OCI-LY1 (cell line): ENCODE measurements at regions not wholly inside any gene's neighbourhood (a gene's known extent, or its start where the extent isn't known, plus 50 kb on each side); places are given as distances from the start of the nearest gene placed in this dataset.

Source experiments
- H2AFZ ChIP-seq: fragments of 200-600 bp; sonication (generic), shearing (Covaris generic); 2 replicates; pipeline ENCODE4 v1.6.0; 2014; ENCODE audit warnings: antibody characterized with exemption, mild to moderate bottlenecking, low read length
- H3F3A ChIP-seq: fragments of 200-600 bp; sonication (generic), shearing (Covaris generic); 2 replicates; pipeline ENCODE4 v1.6.0; 2014; ENCODE audit warnings: mild to moderate bottlenecking, antibody characterized with exemption, low read length, moderate library complexity; ENCODE audit not compliant: insufficient read depth
- H3K27ac ChIP-seq: fragments of 200-600 bp; sonication (generic); 2 replicates; pipeline ENCODE4 v1.5.1; 2014; ENCODE audit warnings: low read length, mixed run types, mild to moderate bottlenecking, low read depth; ENCODE audit not compliant: poor library complexity, severe bottlenecking
- H3K27me3 ChIP-seq: fragments of 200-600 bp; sonication (generic); 2 replicates; pipeline ENCODE4 v1.6.0; 2014; ENCODE audit warnings: antibody characterized with exemption, mild to moderate bottlenecking, low read length, moderate library complexity; ENCODE audit not compliant: insufficient read depth
- H3K36me3 ChIP-seq: fragments of 200-600 bp; sonication (generic); 2 replicates; pipeline ENCODE4 v1.6.1; 2014; ENCODE audit warnings: mild to moderate bottlenecking, antibody characterized with exemption, low read length, moderate library complexity, mixed read lengths; ENCODE audit not compliant: insufficient read depth
- H3K4me1 ChIP-seq: fragments of 200-600 bp; sonication (generic); 2 replicates; pipeline ENCODE4 v1.5.1; 2014; ENCODE audit warnings: mild to moderate bottlenecking, low read length, moderate library complexity; ENCODE audit not compliant: insufficient read depth, severe bottlenecking
- H3K4me2 ChIP-seq: fragments of 200-600 bp; sonication (generic), shearing (Covaris generic); 2 replicates; pipeline ENCODE4 v1.6.1; 2014; ENCODE audit warnings: low read length
- H3K4me3 ChIP-seq: fragments of 200-600 bp; sonication (generic); 2 replicates; pipeline ENCODE4 v1.5.1; 2014; ENCODE audit warnings: low read length, low read depth, mild to moderate bottlenecking, mixed read lengths; ENCODE audit not compliant: poor library complexity, severe bottlenecking
- H3K79me2 ChIP-seq: fragments of 200-600 bp; shearing (Covaris generic); 2 replicates; pipeline ENCODE4 v1.6.1; 2016; ENCODE audit warnings: mixed run types, low read length, mixed read lengths; ENCODE audit not compliant: insufficient read depth
- H3K9ac ChIP-seq: fragments of 200-600 bp; sonication (generic), shearing (Covaris generic); 2 replicates; pipeline ENCODE4 v1.6.1; 2014; ENCODE audit warnings: mild to moderate bottlenecking, low read length, mixed read lengths
- H3K9me2 ChIP-seq: fragments of 200-600 bp; sonication (generic), shearing (Covaris generic); 2 replicates; pipeline ENCODE4 v1.6.1; 2014; ENCODE audit warnings: low read depth, mild to moderate bottlenecking, low read length, mixed read lengths
- H3K9me3 ChIP-seq: fragments of 200-600 bp; shearing (Covaris generic); 2 replicates; pipeline ENCODE4 v1.6.1; 2014; ENCODE audit warnings: low read length, mixed read lengths
- H4K20me1 ChIP-seq: fragments of 200-600 bp; sonication (generic), shearing (Covaris generic); 2 replicates; pipeline ENCODE4 v1.6.0; 2016; ENCODE audit warnings: mild to moderate bottlenecking, low read length; ENCODE audit not compliant: insufficient read depth
- EZH2 ChIP-seq: fragments of 200-600 bp; sonication (generic), shearing (Covaris generic); IDR thresholded peaks from 2 replicates; pipeline ENCODE4 v1.8.0; 2017; ENCODE audit warnings: borderline replicate concordance, mixed run types, mild to moderate bottlenecking, antibody characterized with exemption, low read length, moderate library complexity, mixed read lengths
- TF ChIP-seq, protein P1 (sequence below): fragments of 200-600 bp; sonication (generic), shearing (Covaris generic); IDR thresholded peaks from 2 replicates; pipeline ENCODE4 v1.5.1; 2017; ENCODE audit warnings: mild to moderate bottlenecking, antibody characterized with exemption, low read length, moderate library complexity, mixed read lengths

DNA sequence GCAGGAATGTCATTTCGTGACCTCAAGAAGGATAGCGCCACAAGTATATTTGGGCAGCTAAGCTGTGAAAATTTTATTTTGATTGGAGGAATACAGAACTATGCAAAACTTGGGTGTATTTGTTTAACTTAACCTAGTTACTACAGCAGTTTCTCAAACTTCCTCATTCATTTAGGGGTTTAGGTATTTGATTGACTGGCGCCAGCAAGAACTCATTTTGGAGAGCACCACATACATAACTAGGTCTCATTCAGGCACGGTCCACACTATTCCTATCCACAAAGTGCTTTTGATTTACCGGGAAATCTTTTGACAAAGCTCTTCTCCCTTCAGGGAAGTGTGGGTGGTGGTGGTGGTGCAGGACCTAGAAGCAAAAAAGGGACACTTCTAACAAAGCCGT, 155.1 kb upstream of the NRIP1 start:
- H3K4me2 ChIP-seq, result no peak overlapping the region

DNA sequence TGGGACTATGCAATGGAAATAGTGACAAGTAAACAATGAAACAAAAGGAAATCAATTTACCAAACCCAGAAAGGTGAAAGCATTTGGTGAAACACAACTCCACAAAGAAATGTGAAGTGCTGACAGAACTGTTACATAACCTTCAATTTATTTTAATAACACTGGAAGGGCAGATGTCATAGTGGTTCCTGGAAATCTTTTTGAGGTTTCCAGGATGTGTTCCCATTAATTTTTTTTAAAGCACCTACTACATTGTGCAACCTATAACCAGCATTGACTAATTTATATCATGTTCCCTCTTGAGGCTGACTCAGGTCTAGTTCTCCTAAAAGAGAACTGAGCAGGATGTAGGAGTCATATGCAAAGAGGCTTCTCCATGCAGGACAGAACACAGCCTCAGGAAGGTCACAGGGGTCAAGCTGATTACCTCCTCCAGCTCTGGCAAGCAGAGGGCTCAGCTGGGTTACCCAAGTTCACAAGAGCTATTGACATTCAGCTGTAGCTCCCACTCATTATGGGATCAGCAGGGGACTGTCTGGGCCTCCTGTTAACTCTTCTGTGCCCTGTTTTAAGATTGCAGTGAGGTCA, 157.1 kb upstream of the NRIP1 start:
- no peak overlapping the region for H3K27ac ChIP-seq
- TF ChIP-seq EZH2, result no peak
- TF ChIP-seq, protein P1, sequence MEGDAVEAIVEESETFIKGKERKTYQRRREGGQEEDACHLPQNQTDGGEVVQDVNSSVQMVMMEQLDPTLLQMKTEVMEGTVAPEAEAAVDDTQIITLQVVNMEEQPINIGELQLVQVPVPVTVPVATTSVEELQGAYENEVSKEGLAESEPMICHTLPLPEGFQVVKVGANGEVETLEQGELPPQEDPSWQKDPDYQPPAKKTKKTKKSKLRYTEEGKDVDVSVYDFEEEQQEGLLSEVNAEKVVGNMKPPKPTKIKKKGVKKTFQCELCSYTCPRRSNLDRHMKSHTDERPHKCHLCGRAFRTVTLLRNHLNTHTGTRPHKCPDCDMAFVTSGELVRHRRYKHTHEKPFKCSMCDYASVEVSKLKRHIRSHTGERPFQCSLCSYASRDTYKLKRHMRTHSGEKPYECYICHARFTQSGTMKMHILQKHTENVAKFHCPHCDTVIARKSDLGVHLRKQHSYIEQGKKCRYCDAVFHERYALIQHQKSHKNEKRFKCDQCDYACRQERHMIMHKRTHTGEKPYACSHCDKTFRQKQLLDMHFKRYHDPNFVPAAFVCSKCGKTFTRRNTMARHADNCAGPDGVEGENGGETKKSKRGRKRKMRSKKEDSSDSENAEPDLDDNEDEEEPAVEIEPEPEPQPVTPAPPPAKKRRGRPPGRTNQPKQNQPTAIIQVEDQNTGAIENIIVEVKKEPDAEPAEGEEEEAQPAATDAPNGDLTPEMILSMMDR, result no peak

More for the DNA sequence above, 155.1 kb upstream of the NRIP1 start:
- TF ChIP-seq, protein P1, result no peak
- no peak for TF ChIP-seq EZH2
- H3K36me3 ChIP-seq, result no peaks in the 10 kb centered on the region
- no peak overlapping the region for H3K9ac ChIP-seq
- no peaks in the 10 kb centered on the region for H3K27me3 ChIP-seq
- H3K4me1 ChIP-seq, result no peaks in the 10 kb centered on the region
- H3K9me3 ChIP-seq, result no peaks in the 10 kb centered on the region
- no peak overlapping the region for H3K4me3 ChIP-seq
- H3K79me2 ChIP-seq, result no peaks in the 10 kb centered on the region
- no peaks in the 10 kb centered on the region for H4K20me1 ChIP-seq
- no peak overlapping the region for H2AFZ ChIP-seq
- H3F3A ChIP-seq, result no peaks in the 10 kb centered on the region
- H3K27ac ChIP-seq, result no peak overlapping the region
- no peaks in the 10 kb centered on the region for H3K9me2 ChIP-seq

DNA sequence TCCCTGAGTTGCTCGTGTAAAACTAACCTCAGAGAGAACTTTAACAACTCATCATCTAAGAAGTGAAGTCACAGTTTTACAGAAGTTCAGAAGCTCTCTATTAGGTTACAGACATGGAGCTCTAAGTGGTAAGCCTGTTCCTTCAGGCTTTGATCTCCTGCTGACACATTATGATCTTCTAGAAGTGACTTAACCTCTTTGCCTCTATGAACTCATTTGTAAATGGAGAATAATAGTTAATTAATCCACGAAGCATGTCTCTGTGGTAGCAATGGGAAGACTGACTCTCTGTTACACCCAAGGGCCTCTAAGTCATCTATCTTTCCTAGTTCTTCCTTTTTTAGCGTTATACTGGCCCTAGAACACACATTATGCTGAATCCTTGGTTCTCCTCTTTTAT, 157.9 kb upstream of the NRIP1 start:
- no peaks in the 10 kb centered on the region for H3K4me1 ChIP-seq
- no peaks in the 10 kb centered on the region for H3K79me2 ChIP-seq
- no peaks in the 10 kb centered on the region for H3K9me2 ChIP-seq
- no peak overlapping the region for H2AFZ ChIP-seq
- H3F3A ChIP-seq, result no peaks in the 10 kb centered on the region
- H3K36me3 ChIP-seq, result no peaks in the 10 kb centered on the region
- TF ChIP-seq, protein P1, result no peak
- no peaks in the 10 kb centered on the region for H4K20me1 ChIP-seq
- H3K9me3 ChIP-seq, result no peaks in the 10 kb centered on the region
- H3K27me3 ChIP-seq, result no peaks in the 10 kb centered on the region
- no peak overlapping the region for H3K4me2 ChIP-seq
- no peak overlapping the region for H3K27ac ChIP-seq
- no peak overlapping the region for H3K4me3 ChIP-seq
- no peak overlapping the region for H3K9ac ChIP-seq

More for the DNA sequence above, 157.1 kb upstream of the NRIP1 start:
- no peaks in the 10 kb centered on the region for H3K36me3 ChIP-seq
- no peak overlapping the region for H2AFZ ChIP-seq
- no peak overlapping the region for H3K4me3 ChIP-seq
- no peaks in the 10 kb centered on the region for H3K27me3 ChIP-seq
- H3K4me2 ChIP-seq, result no peak overlapping the region
- no peak overlapping the region for H3K9ac ChIP-seq
- no peaks in the 10 kb centered on the region for H3K79me2 ChIP-seq
- no peaks in the 10 kb centered on the region for H3K9me3 ChIP-seq
- no peaks in the 10 kb centered on the region for H3K9me2 ChIP-seq
- no peaks in the 10 kb centered on the region for H3F3A ChIP-seq
- no peaks in the 10 kb centered on the region for H4K20me1 ChIP-seq
- H3K4me1 ChIP-seq, result no peaks in the 10 kb centered on the region
